CD4-positive, CD25-positive, alpha-beta regulatory T cell (primary cell): ENCODE measurements at regions not wholly inside any gene's neighbourhood (a gene's known extent, or its start where the extent isn't known, plus 50 kb on each side); places are given as distances from the start of the nearest gene placed in this dataset.
"Not testable (repeated sequence)": the region's sequence is repeated elsewhere in the genome, so short reads cannot be mapped to it uniquely, and the experiment has no call there.

Experiments used
- ATAC-seq, 2 donors: fragments of 150-1000 bp; cut with Tn5 transposase; one replicate each; pipeline ENCODE4 v1.10.0; 2021; ENCODE audit warnings: low read depth in 2 of 2, moderate number of reproducible peaks in 2 of 2, moderate library complexity in 1 of 2
- DNase-seq, 3 donors: peaks; one replicate each; pipeline versions ENCODE4 v3.0.0 to v3.0.0-alpha.2; 2012 to 2022; ENCODE audit warnings: mixed read lengths in 1 of 3
- H3K27ac ChIP-seq: one replicate; pipeline ENCODE4 v1.7.0; 2013; ENCODE audit warnings: mild to moderate bottlenecking, low read length; ENCODE audit not compliant: insufficient read depth, poor library complexity, severe bottlenecking
- H3K27me3 ChIP-seq: one replicate; pipeline ENCODE4 v1.7.0; 2013; ENCODE audit warnings: low read length; ENCODE audit not compliant: control insufficient read depth, insufficient read depth
- H3K36me3 ChIP-seq: one replicate; pipeline ENCODE4 v1.7.0; 2013; ENCODE audit warnings: mild to moderate bottlenecking, low read length, moderate library complexity; ENCODE audit not compliant: control insufficient read depth, insufficient read depth
- H3K4me1 ChIP-seq: 2 replicates; pipeline ENCODE4 v1.7.0; 2013; ENCODE audit warnings: mild to moderate bottlenecking, low read length; ENCODE audit not compliant: insufficient read depth, control insufficient read depth, poor library complexity, severe bottlenecking
- H3K4me3 ChIP-seq: one replicate; pipeline ENCODE4 v1.7.0; 2013; ENCODE audit warnings: low read depth, mild to moderate bottlenecking, low read length, moderate library complexity
- H3K9me3 ChIP-seq, 2 experiments: 1 replicate in 1 of 2; 2 replicates in 1 of 2; pipeline ENCODE4 v1.7.0; 2013; ENCODE audit warnings: low read length in 2 of 2, mild to moderate bottlenecking in 1 of 2, moderate library complexity in 1 of 2; ENCODE audit not compliant: control insufficient read depth in 2 of 2
- H3K27ac Mint-ChIP-seq, 3 donors: one replicate each; pipeline ENCODE4 v1.8.0; 2020 to 2022; ENCODE audit warnings: mild to moderate bottlenecking in 3 of 3, mixed read lengths in 3 of 3, moderate library complexity in 2 of 3
- H3K27me3 Mint-ChIP-seq: one replicate; pipeline ENCODE4 v1.8.0; 2022; ENCODE audit warnings: mild to moderate bottlenecking, mixed read lengths
- H3K36me3 Mint-ChIP-seq: one replicate; pipeline ENCODE4 v1.8.0; 2020; ENCODE audit warnings: mixed read lengths
- H3K4me1 Mint-ChIP-seq, 4 donors: one replicate each; pipeline ENCODE4 v1.8.0; 2020 to 2022; ENCODE audit warnings: mixed read lengths in 4 of 4, mild to moderate bottlenecking in 1 of 4
- H3K4me3 Mint-ChIP-seq, 4 donors: one replicate each; pipeline ENCODE4 v1.8.0; 2020 to 2022; ENCODE audit warnings: mild to moderate bottlenecking in 4 of 4, mixed read lengths in 4 of 4, moderate library complexity in 3 of 4
- H3K9me3 Mint-ChIP-seq, 7 donors: one replicate each; pipeline ENCODE4 v1.8.0; 2020 to 2022; ENCODE audit warnings: mixed read lengths in 7 of 7, mild to moderate bottlenecking in 3 of 7, moderate library complexity in 2 of 7

DNA sequence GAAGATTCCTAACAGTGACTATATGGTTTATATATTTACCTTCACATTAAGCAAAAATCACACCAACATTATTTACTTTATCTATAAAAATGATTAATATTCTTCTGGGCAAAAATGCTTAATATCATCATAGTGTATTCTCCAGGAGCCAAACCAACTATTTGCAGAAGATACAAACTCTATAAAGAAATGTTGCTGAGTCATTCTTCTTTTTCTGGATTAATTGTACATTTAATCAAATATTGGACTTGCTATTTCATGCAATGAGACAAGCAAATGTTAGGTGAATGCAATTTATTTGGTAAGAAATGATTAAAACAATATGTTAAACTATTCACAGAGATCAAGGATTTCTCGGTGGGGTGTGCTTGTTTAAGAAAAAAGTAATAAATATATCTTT is 1075.8 kb downstream of the PCDH9 start:
- no peaks in the 10 kb centered on the region for H3K36me3 Mint-ChIP-seq
- no peak overlapping the region for H3K4me3 Mint-ChIP-seq
- no peak overlapping the region for H3K27ac ChIP-seq
- H3K4me3 ChIP-seq, result no peak overlapping the region
- no peaks in the 10 kb centered on the region for H3K36me3 ChIP-seq
- no peak overlapping the region for H3K27ac Mint-ChIP-seq
- no peaks in the 10 kb centered on the region for H3K27me3 Mint-ChIP-seq
- ATAC-seq (no peak), DNase-seq (no peak)
- H3K27me3 ChIP-seq, result no peaks in the 10 kb centered on the region
- peaks cover 0 to 5% of the 10 kb centered on the region in 2 experiments for H3K9me3 ChIP-seq
- no peaks in the 10 kb centered on the region for H3K4me1 Mint-ChIP-seq
- peaks cover 0 to 13% (median 7%) of the 10 kb centered on the region in 7 donors for H3K9me3 Mint-ChIP-seq
- no peaks in the 10 kb centered on the region for H3K4me1 ChIP-seq

DNA sequence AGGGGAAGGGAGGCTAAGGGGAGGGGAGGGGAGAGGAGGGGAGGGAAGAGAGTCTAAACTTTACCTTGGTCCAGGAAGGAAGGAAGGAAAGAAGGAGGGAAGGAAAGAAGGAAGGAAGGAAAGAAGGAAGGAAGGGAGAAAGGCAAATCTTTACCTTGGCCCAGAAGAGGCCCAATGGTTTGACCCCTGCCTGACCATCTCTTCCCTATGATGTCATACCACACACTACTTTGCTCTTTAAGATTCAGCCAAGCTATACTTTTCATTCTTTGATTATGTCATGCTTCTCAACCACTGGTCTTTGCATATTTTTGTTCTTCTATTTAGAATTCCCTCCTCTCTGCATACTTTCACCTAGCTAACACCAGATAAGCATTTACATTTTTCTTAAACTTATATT is 1077.5 kb downstream of the PCDH9 start:
- no peaks in the 10 kb centered on the region for H3K4me1 Mint-ChIP-seq
- H3K27ac ChIP-seq, result no peak overlapping the region
- no peaks in the 10 kb centered on the region for H3K36me3 ChIP-seq
- ATAC-seq (no peak), DNase-seq (no peak)
- H3K36me3 Mint-ChIP-seq, result no peaks in the 10 kb centered on the region
- H3K27me3 Mint-ChIP-seq, result no peaks in the 10 kb centered on the region
- peaks cover 0 to 15% (median 9%) of the 10 kb centered on the region in 7 donors for H3K9me3 Mint-ChIP-seq
- H3K4me1 ChIP-seq, result no peaks in the 10 kb centered on the region
- no peak overlapping the region for H3K27ac Mint-ChIP-seq
- H3K27me3 ChIP-seq, result no peaks in the 10 kb centered on the region
- peaks cover 0 to 7% of the 10 kb centered on the region in 2 experiments for H3K9me3 ChIP-seq
- H3K4me3 ChIP-seq, result no peak overlapping the region
- no peak overlapping the region for H3K4me3 Mint-ChIP-seq

DNA sequence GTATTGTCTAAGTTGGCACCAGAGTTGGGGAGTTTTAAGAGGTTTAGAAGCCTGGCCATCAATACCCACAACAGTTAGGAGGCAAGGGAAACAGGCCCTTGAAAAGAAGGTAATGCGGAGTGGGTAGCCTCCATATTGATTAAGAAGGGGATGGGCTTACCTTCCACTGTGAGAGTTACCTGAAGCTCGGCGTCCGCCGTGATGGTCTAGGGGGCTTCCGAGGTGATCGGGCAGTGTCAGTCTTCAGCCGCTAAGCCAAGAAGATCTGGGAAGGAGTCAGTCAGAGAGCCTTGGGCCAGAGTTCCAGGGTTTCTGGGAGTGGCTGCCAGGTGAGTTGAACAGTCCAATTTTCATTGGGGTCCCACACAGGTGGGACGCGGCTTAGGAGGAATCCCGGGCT is 1085.8 kb downstream of the PCDH9 start:
- not testable (repeated sequence) for H3K27me3 ChIP-seq, H3K4me1 ChIP-seq, H3K4me3 Mint-ChIP-seq, H3K9me3 ChIP-seq, H3K4me1 Mint-ChIP-seq, H3K4me3 ChIP-seq, H3K27ac ChIP-seq, H3K36me3 Mint-ChIP-seq, ATAC-seq, H3K36me3 ChIP-seq, DNase-seq, H3K27me3 Mint-ChIP-seq, H3K27ac Mint-ChIP-seq
- H3K9me3 Mint-ChIP-seq, result peaks cover 0 to 23% (median 19%) of the 10 kb centered on the region in 7 donors

DNA sequence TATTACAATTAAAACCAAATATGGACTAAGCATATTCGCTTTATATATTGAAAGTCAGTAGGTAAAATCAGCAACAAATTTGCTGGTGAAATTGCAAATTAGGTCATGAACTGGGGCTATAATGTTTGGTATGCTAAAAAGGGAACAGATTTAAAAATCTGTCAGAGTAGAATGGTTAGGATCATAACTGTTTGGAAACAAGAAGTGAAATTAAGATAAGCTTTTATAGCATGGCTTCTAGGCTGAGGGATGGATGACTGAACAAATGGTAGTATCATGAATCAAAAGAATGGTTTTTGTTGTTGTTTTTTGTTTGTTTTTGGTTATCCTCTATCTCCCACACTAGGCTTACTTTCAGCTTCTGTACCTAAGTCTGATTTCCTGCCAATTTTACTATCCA is 1090.4 kb downstream of the PCDH9 start:
- H3K27ac Mint-ChIP-seq, result no peak overlapping the region
- peaks cover 0 to 44% (median 12%) of the 10 kb centered on the region in 7 donors for H3K9me3 Mint-ChIP-seq
- no peaks in the 10 kb centered on the region for H3K27me3 Mint-ChIP-seq
- ATAC-seq, result no peak
- Histone ChIP-seq H3K27ac (no peak overlapping the region), H3K4me1 (no peaks in the 10 kb centered on the region), H3K27me3 (no peaks in the 10 kb centered on the region), H3K9me3 (no peaks in the 10 kb centered on the region), H3K36me3 (no peaks in the 10 kb centered on the region), H3K4me3 (no peak overlapping the region)
- no peaks in the 10 kb centered on the region for H3K4me1 Mint-ChIP-seq
- DNase-seq, result no peak
- H3K4me3 Mint-ChIP-seq, result no peak overlapping the region
- H3K36me3 Mint-ChIP-seq, result no peaks in the 10 kb centered on the region

DNA sequence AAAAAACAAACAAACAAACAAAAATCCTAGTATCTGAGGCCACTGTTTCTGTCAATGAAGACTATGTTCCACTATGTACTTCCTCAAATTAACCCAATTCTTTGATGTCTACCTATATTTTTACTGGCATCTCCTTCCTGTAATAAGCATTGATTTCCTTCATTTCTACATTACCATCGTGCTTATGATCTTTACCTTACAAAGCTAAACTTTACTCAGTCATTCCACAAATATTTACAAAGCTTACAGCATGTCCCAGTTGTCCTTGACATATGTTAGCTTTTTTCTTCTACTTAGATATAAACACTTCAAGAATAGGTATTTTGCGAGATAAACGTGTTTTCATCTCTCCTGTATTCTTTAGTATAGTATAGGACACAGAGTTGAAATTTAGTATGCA is 1090.9 kb downstream of the PCDH9 start:
- Mint-ChIP-seq H3K4me1 (no peaks in the 10 kb centered on the region), H3K27me3 (no peaks in the 10 kb centered on the region), H3K4me3 (no peak overlapping the region), H3K27ac (no peak overlapping the region), H3K9me3 (peaks cover 0 to 44% (median 12%) of the 10 kb centered on the region in 7 donors), H3K36me3 (no peaks in the 10 kb centered on the region)
- Histone ChIP-seq H3K4me1 (no peaks in the 10 kb centered on the region), H3K9me3 (no peaks in the 10 kb centered on the region), H3K27me3 (no peaks in the 10 kb centered on the region), H3K4me3 (no peak overlapping the region), H3K27ac (no peak overlapping the region), H3K36me3 (no peaks in the 10 kb centered on the region)
- ATAC-seq, result no peak
- no peak for DNase-seq

DNA sequence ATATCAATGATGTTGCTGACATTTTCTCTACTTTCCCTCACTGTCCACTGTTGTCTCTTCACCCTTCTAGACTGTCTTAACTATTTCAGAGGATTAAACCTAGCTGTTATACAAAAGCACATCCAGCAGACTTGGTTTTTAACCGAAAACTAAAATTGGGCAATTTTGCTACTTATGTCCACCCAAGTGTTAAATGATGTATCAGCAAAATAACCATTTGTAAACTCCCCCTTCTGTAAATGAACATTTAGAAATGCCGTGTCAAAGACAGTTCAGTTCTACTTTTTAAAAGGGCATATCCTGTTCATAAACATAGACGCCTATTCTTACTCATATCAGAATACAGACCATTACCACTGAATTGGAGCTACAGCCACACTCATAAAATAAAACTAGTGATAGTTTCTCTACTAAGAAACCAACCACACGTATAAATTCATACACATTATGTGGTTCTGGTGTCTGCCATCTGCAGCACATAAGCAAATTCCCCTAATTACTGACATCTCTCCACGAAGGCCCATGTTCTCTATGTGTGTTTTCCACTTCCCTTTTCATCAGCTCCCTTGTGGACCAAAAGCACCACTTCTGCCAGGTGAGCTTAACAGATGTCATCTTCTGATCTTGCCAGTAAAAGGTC is 1091.8 kb downstream of the PCDH9 start:
- Mint-ChIP-seq H3K9me3 (peaks cover 1 to 35% (median 11%) of the 10 kb centered on the region in 7 donors), H3K4me3 (no peak overlapping the region), H3K4me1 (no peaks in the 10 kb centered on the region), H3K36me3 (no peaks in the 10 kb centered on the region), H3K27ac (no peak overlapping the region), H3K27me3 (no peaks in the 10 kb centered on the region)
- Histone ChIP-seq H3K27ac (no peak overlapping the region), H3K4me3 (no peak overlapping the region), H3K36me3 (no peaks in the 10 kb centered on the region), H3K27me3 (no peaks in the 10 kb centered on the region), H3K4me1 (no peaks in the 10 kb centered on the region), H3K9me3 (no peaks in the 10 kb centered on the region)
- ATAC-seq (peak in 1 of 2 donors; percentile 31), DNase-seq (no peak)

DNA sequence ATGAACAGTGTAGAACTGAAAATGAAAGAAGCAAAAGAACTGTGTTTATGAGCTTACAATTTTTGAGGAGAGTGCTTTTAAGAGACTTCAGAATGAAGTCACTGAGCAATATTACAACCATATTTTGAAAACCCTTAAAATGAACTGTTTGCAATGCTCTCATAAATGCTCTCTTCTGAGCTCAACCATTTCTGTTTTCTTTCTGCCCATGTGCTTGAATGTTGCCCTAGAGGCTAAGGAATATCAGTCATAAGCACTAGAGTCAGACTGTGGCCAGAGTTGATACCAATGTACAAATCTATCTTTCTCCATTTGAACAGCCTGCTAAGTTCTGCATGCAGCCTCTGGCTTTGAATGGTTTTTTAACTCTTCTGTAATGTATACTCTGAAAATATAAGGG is 1092.8 kb downstream of the PCDH9 start:
- ATAC-seq, result no peak
- no peak overlapping the region for H3K4me3 Mint-ChIP-seq
- H3K9me3 ChIP-seq, result no peaks in the 10 kb centered on the region
- no peaks in the 10 kb centered on the region for H3K27me3 ChIP-seq
- no peak overlapping the region for H3K27ac Mint-ChIP-seq
- no peak for DNase-seq
- no peaks in the 10 kb centered on the region for H3K27me3 Mint-ChIP-seq
- H3K4me1 Mint-ChIP-seq, result no peaks in the 10 kb centered on the region
- H3K36me3 Mint-ChIP-seq, result no peaks in the 10 kb centered on the region
- peaks cover 1 to 28% (median 11%) of the 10 kb centered on the region in 7 donors for H3K9me3 Mint-ChIP-seq
- H3K36me3 ChIP-seq, result no peaks in the 10 kb centered on the region
- no peak overlapping the region for H3K4me3 ChIP-seq
- no peak overlapping the region for H3K27ac ChIP-seq
- H3K4me1 ChIP-seq, result no peaks in the 10 kb centered on the region

DNA sequence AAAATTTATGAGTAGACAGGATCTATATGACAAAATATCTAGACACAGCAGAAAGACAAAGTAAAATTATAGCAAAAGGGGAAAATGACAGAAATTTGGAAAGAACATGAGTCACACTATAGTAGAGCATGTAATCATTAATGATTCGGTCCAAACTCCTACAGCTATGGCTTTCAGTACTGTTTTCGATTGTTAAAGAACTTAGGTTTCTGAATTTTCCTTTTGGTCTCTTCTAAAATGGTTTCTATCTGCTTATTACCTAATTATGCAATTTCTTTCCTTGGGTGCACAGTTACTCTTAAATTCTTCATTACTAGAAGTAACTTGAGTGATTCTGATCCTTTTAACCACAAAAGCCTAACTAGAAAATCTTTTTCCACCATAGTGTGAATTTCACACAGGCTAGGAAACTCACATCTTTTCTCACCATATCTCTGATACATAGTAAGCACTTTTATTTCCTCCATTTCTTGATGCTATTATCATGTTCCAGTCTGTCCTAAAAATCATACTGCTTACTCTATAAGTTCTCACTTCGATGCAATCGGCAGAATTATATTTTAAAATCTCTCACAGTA is 1101.4 kb downstream of the PCDH9 start:
- Histone ChIP-seq H3K4me1 (no peaks in the 10 kb centered on the region), H3K9me3 (peaks cover 0 to 3% of the 10 kb centered on the region in 2 experiments), H3K27me3 (no peaks in the 10 kb centered on the region), H3K4me3 (no peak overlapping the region), H3K36me3 (no peaks in the 10 kb centered on the region), H3K27ac (no peak overlapping the region)
- Mint-ChIP-seq H3K27me3 (no peaks in the 10 kb centered on the region), H3K4me1 (no peaks in the 10 kb centered on the region), H3K36me3 (no peaks in the 10 kb centered on the region), H3K4me3 (no peak overlapping the region), H3K9me3 (peaks cover 0 to 9% (median 3%) of the 10 kb centered on the region in 7 donors), H3K27ac (no peak overlapping the region)
- DNase-seq, result no peak
- no peak for ATAC-seq
